OCI-LY3 (cell line): ENCODE measurements at regions not wholly inside any gene's neighbourhood (a gene's known extent, or its start where the extent isn't known, plus 50 kb on each side); places are given as distances from the start of the nearest gene placed in this dataset.

Experiments
- CTCF ChIP-seq: fragments of 200-600, 300-600 bp; sonication (generic); IDR thresholded peaks from 2 replicates; pipeline ENCODE4 v1.5.1; 2014; ENCODE audit warnings: antibody characterized with exemption, low read length, low read depth
- EZH2phosphoT487 ChIP-seq: fragments of 200-600 bp; shearing (Covaris generic); IDR thresholded peaks from 2 replicates; pipeline ENCODE4 v1.6.1; 2018; ENCODE audit warnings: antibody characterized with exemption, mixed run types, low read depth

GRCh38 chr12:93100610-93101009 lies 171.5 kb upstream of the EEA1 start:
- TF ChIP-seq CTCF (no peak), EZH2phosphoT487 (no peak)
